ENCODE measurements at regions not wholly inside any gene's neighbourhood (a gene's known extent, or its start where the extent isn't known, plus 50 kb on each side); places are given as distances from the start of the nearest gene placed in this dataset.

- peaks cover 10% of the 10 kb centered on the region for H3K4me1 ChIP-seq (ENCODE audit: control insufficient read depth, insufficient read depth, low read length)
- intact Hi-C loops (cut with micrococcal nuclease; ENCODE audit: unreplicated experiment): no loop called here
- no TSS peak for BruUV-seq (replicated peaks)
- no peak overlapping the region for H3K9ac ChIP-seq (ENCODE audit: control insufficient read depth, insufficient read depth, low read length)
- H3K4me2 ChIP-seq (ENCODE audit: control insufficient read depth, insufficient read depth): no peak overlapping the region
- ChIA-PET SMC1A (ENCODE audit: uncharacterized antibody, unreplicated experiment) (interaction anchor here (1.2 to 3.5 kb wide), 6 partner anchors 11 to 276 kb away, joined by 3 to 48 read pairs (median 12); no protein-coding TSS in a partner anchor), CTCF (interaction anchor here (0.9 to 4.4 kb wide), 6 partner anchors 13 to 278 kb away, joined by 3 to 56 read pairs (median 6); no protein-coding TSS in a partner anchor), POLR2A (interaction anchor here (0.9 to 1.4 kb wide), 2 partner anchors 91 to 117 kb away, joined by 3 read pairs; no protein-coding TSS in a partner anchor), RAD21 (ENCODE audit: unreplicated experiment) (interaction anchor here (0.6 to 1.0 kb wide), 3 partner anchors 153 to 224 kb away, joined by 3 to 5 read pairs (median 3); no protein-coding TSS in a partner anchor)
- H2AFZ ChIP-seq (ENCODE audit: control insufficient read depth, low read depth, low read length): no peak overlapping the region
- ATAC-seq (no peak), DNase-seq (ENCODE audit: low read depth, low spot score) (no peak), FAIRE-seq (no peak)
- WGBS (ENCODE audit: insufficient coverage, insufficient replicate concordance, low lambda C conversion rate, missing lambda C conversion rate): 78% methylated on average over 10 of the region's 10 CpGs
- H3K9me3 ChIP-seq (replicated peaks; ENCODE audit: control insufficient read depth, insufficient read depth, low read length): peaks cover 3% of the 10 kb centered on the region; the same call in 1 of the 3 replicates
- in situ Hi-C loops (cut with MboI): no loop called here
- TF ChIP-seq NR2C1 (IDR thresholded peaks at IDR 0.05) (no peak), E2F4 (IDR thresholded peaks at IDR 0.05; ENCODE audit: low read depth, low read length) (no peak), RCOR1 (conservative IDR thresholded peaks at IDR 0.05; ENCODE audit: low read depth, low read length) (no peak), BMI1 (IDR thresholded peaks at IDR 0.05; ENCODE audit: borderline replicate concordance) (no peak), SIN3A (IDR thresholded peaks at IDR 0.05; ENCODE audit: low read depth, low read length) (no peak), RAD21 (IDR thresholded peaks at IDR 0.05; ENCODE audit: insufficient read depth, low read depth, low read length) (no peak), HCFC1 (IDR thresholded peaks at IDR 0.05; ENCODE audit: low read length) (no peak), IKZF2 (IDR thresholded peaks at IDR 0.05) (no peak), HSF1 (IDR thresholded peaks at IDR 0.05; ENCODE audit: low read depth, low read length) (no peak), FOXM1 (IDR thresholded peaks at IDR 0.05; ENCODE audit: low read depth, low read length) (no peak), ELK1 (IDR thresholded peaks at IDR 0.05; ENCODE audit: low read depth, low read length) (no peak), SMAD1 (IDR thresholded peaks at IDR 0.05; ENCODE audit: low read depth, partially characterized antibody) (no peak)
- no peaks in the 10 kb centered on the region for H3K36me3 ChIP-seq (ENCODE audit: control insufficient read depth in 2 of 2, insufficient read depth in 2 of 2, low read length in 1 of 2)
- H3K4me3 ChIP-seq: no peak overlapping the region
- H3K27ac ChIP-seq (ENCODE audit: control insufficient read depth, insufficient read depth): no peak overlapping the region
- H3K79me2 ChIP-seq (ENCODE audit: control insufficient read depth, insufficient read depth, low read length): no peaks in the 10 kb centered on the region; the same call in none of the 2 replicates
- no peaks in the 10 kb centered on the region for H3K27me3 ChIP-seq (replicated peaks in 1 of 2; ENCODE audit: control insufficient read depth in 2 of 2, insufficient read depth in 2 of 2, low read length in 1 of 2)
- H4K20me1 ChIP-seq (ENCODE audit: control insufficient read depth, insufficient read depth): no peaks in the 10 kb centered on the region
These were observed 111.0 kb upstream of the TRPM1 start for GRCh38 chr15:31212326-31213080.
